ENCODE measurements at regions not wholly inside any gene's neighbourhood (a gene's known extent, or its start where the extent isn't known, plus 50 kb on each side); places are given as distances from the start of the nearest gene placed in this dataset.

DNA sequence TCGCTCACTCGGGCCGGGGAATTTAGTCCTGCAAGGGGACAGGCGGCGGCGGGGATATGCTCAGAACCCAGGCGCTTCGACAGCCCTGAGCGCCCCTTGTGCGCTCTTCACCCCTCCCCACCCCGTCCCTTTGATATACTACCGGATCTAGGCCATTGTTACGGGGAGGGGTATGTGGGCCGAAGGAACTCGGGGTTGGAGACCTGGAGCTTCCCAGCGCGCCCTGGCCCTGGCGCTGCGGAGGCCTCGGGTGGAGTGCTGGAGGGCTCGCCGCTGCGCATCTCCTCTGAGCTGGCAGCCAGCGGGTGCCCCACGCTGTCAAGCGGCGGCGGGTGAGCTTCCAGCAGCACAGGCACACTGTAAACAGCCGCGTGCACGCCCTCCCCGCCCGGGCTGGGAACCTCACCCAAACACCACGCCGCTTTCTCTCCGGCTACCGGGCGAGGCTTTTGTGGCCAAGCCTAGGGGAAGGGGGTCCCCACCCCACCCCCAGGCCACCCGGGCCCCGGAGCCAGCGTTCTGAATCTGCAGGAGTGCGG, 54.5 kb upstream of the BCOR start:
- peaks cover 3% of the 10 kb centered on the region; the same call in 1 of the 3 replicates for H3K9me3 ChIP-seq (replicated peaks; ENCODE audit: control insufficient read depth, insufficient read depth, low read length)
- no peak for FAIRE-seq
- 51% methylated on average over 30 of the region's 42 CpGs for WGBS (ENCODE audit: insufficient coverage, insufficient replicate concordance, low lambda C conversion rate, missing lambda C conversion rate)
- H3K79me2 ChIP-seq (ENCODE audit: control insufficient read depth, insufficient read depth, low read length), result no peaks in the 10 kb centered on the region
- no peaks in the 10 kb centered on the region for H3K36me3 ChIP-seq (ENCODE audit: control insufficient read depth in 2 of 2, insufficient read depth in 2 of 2, low read length in 1 of 2)
- ChIA-PET POLR2A (no interaction called here), RAD21 (ENCODE audit: unreplicated experiment) (no interaction called here), CTCF (no interaction called here), SMC1A (ENCODE audit: uncharacterized antibody, unreplicated experiment) (interaction anchor here (1.7 kb wide), 1 partner anchor 42 kb away, joined by 3 read pairs; no protein-coding TSS in a partner anchor)
- intact Hi-C loops (cut with micrococcal nuclease; ENCODE audit: unreplicated experiment) (loop anchor here (2.0 to 5.0 kb wide), 2 partner anchors 53 to 340 kb away; no protein-coding TSS in a partner anchor), in situ Hi-C loops (cut with MboI) (no loop called here)
- H3K9ac ChIP-seq (ENCODE audit: control insufficient read depth, insufficient read depth, low read length), result no peak overlapping the region
- H4K20me1 ChIP-seq (ENCODE audit: control insufficient read depth, insufficient read depth), result no peaks in the 10 kb centered on the region; the same call in 1 of the 2 replicates
- no TSS peak for BruUV-seq (replicated peaks)
- no peak for DNase-seq (ENCODE audit: low read depth, low spot score)
- H3K4me3 ChIP-seq, result no peak overlapping the region
- no peaks in the 10 kb centered on the region for H3K27me3 ChIP-seq (replicated peaks in 1 of 2; ENCODE audit: control insufficient read depth in 2 of 2, insufficient read depth in 2 of 2, low read length in 1 of 2)
- ATAC-seq, result no peak
- no peak overlapping the region for H3K27ac ChIP-seq (ENCODE audit: control insufficient read depth, insufficient read depth)
- H3K4me2 ChIP-seq (ENCODE audit: control insufficient read depth, insufficient read depth), result no peak overlapping the region; the same call in 1 of the 2 replicates
- H3K4me1 ChIP-seq (ENCODE audit: control insufficient read depth, insufficient read depth, low read length), result peaks cover 13% of the 10 kb centered on the region
- no peak overlapping the region for H2AFZ ChIP-seq (ENCODE audit: control insufficient read depth, low read depth, low read length)
- TF ChIP-seq EP300 (IDR thresholded peaks at IDR 0.05; ENCODE audit: borderline replicate concordance in 1 of 2, control insufficient read depth in 1 of 2, low read depth in 2 of 2, low read length in 2 of 2) (no peak), CREM (IDR thresholded peaks at IDR 0.05; ENCODE audit: low read depth) (no peak), SPI1 (IDR thresholded peaks at IDR 0.05; ENCODE audit: borderline replicate concordance, insufficient read depth, low read depth, low read length) (no peak), BRCA1 (IDR thresholded peaks at IDR 0.05; ENCODE audit: low read depth, low read length) (no peak), MTA3 (IDR thresholded peaks at IDR 0.05; ENCODE audit: borderline replicate concordance, low read length) (no peak), HCFC1 (IDR thresholded peaks at IDR 0.05; ENCODE audit: low read length) (no peak)
- TF ChIP-seq, protein P1, sequence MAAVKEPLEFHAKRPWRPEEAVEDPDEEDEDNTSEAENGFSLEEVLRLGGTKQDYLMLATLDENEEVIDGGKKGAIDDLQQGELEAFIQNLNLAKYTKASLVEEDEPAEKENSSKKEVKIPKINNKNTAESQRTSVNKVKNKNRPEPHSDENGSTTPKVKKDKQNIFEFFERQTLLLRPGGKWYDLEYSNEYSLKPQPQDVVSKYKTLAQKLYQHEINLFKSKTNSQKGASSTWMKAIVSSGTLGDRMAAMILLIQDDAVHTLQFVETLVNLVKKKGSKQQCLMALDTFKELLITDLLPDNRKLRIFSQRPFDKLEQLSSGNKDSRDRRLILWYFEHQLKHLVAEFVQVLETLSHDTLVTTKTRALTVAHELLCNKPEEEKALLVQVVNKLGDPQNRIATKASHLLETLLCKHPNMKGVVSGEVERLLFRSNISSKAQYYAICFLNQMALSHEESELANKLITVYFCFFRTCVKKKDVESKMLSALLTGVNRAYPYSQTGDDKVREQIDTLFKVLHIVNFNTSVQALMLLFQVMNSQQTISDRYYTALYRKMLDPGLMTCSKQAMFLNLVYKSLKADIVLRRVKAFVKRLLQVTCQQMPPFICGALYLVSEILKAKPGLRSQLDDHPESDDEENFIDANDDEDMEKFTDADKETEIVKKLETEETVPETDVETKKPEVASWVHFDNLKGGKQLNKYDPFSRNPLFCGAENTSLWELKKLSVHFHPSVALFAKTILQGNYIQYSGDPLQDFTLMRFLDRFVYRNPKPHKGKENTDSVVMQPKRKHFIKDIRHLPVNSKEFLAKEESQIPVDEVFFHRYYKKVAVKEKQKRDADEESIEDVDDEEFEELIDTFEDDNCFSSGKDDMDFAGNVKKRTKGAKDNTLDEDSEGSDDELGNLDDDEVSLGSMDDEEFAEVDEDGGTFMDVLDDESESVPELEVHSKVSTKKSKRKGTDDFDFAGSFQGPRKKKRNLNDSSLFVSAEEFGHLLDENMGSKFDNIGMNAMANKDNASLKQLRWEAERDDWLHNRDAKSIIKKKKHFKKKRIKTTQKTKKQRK (IDR thresholded peaks at IDR 0.05; ENCODE audit: low read depth, low read length), result no peak
- TF ChIP-seq, protein P2, sequence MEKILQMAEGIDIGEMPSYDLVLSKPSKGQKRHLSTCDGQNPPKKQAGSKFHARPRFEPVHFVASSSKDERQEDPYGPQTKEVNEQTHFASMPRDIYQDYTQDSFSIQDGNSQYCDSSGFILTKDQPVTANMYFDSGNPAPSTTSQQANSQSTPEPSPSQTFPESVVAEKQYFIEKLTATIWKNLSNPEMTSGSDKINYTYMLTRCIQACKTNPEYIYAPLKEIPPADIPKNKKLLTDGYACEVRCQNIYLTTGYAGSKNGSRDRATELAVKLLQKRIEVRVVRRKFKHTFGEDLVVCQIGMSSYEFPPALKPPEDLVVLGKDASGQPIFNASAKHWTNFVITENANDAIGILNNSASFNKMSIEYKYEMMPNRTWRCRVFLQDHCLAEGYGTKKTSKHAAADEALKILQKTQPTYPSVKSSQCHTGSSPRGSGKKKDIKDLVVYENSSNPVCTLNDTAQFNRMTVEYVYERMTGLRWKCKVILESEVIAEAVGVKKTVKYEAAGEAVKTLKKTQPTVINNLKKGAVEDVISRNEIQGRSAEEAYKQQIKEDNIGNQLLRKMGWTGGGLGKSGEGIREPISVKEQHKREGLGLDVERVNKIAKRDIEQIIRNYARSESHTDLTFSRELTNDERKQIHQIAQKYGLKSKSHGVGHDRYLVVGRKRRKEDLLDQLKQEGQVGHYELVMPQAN (conservative IDR thresholded peaks at IDR 0.05), result no peak
- TF ChIP-seq, protein P3, sequence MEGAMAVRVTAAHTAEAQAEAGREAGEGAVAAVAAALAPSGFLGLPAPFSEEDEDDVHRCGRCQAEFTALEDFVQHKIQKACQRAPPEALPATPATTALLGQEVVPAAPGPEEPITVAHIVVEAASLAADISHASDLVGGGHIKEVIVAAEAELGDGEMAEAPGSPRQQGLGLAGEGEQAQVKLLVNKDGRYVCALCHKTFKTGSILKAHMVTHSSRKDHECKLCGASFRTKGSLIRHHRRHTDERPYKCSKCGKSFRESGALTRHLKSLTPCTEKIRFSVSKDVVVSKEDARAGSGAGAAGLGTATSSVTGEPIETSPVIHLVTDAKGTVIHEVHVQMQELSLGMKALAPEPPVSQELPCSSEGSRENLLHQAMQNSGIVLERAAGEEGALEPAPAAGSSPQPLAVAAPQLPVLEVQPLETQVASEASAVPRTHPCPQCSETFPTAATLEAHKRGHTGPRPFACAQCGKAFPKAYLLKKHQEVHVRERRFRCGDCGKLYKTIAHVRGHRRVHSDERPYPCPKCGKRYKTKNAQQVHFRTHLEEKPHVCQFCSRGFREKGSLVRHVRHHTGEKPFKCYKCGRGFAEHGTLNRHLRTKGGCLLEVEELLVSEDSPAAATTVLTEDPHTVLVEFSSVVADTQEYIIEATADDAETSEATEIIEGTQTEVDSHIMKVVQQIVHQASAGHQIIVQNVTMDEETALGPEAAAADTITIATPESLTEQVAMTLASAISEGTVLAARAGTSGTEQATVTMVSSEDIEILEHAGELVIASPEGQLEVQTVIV (IDR thresholded peaks at IDR 0.05; ENCODE audit: borderline replicate concordance, partially characterized antibody), result no peak
- TF ChIP-seq, protein P4, sequence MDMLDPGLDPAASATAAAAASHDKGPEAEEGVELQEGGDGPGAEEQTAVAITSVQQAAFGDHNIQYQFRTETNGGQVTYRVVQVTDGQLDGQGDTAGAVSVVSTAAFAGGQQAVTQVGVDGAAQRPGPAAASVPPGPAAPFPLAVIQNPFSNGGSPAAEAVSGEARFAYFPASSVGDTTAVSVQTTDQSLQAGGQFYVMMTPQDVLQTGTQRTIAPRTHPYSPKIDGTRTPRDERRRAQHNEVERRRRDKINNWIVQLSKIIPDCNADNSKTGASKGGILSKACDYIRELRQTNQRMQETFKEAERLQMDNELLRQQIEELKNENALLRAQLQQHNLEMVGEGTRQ (IDR thresholded peaks at IDR 0.05; ENCODE audit: borderline replicate concordance, low read depth, low read length), result no peak
- TF ChIP-seq, protein P5, sequence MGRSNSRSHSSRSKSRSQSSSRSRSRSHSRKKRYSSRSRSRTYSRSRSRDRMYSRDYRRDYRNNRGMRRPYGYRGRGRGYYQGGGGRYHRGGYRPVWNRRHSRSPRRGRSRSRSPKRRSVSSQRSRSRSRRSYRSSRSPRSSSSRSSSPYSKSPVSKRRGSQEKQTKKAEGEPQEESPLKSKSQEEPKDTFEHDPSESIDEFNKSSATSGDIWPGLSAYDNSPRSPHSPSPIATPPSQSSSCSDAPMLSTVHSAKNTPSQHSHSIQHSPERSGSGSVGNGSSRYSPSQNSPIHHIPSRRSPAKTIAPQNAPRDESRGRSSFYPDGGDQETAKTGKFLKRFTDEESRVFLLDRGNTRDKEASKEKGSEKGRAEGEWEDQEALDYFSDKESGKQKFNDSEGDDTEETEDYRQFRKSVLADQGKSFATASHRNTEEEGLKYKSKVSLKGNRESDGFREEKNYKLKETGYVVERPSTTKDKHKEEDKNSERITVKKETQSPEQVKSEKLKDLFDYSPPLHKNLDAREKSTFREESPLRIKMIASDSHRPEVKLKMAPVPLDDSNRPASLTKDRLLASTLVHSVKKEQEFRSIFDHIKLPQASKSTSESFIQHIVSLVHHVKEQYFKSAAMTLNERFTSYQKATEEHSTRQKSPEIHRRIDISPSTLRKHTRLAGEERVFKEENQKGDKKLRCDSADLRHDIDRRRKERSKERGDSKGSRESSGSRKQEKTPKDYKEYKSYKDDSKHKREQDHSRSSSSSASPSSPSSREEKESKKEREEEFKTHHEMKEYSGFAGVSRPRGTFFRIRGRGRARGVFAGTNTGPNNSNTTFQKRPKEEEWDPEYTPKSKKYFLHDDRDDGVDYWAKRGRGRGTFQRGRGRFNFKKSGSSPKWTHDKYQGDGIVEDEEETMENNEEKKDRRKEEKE (IDR thresholded peaks at IDR 0.05), result no peak
